ENCODE measurements at regions not wholly inside any gene's neighbourhood (a gene's known extent, or its start where the extent isn't known, plus 50 kb on each side); places are given as distances from the start of the nearest gene placed in this dataset.

GRCh38 chr1:149846593-149847466 lies 52.5 kb upstream of the BOLA1 start:
- CTCF ChIA-PET, result no interaction called here
- TF ChIP-seq NFRKB (IDR thresholded peaks at IDR 0.05) (no peak), FOXK2 (IDR thresholded peaks at IDR 0.05) (no peak), FOXM1 (IDR thresholded peaks at IDR 0.05; ENCODE audit: borderline replicate concordance) (no peak), HDGF (IDR thresholded peaks at IDR 0.05; ENCODE audit: borderline replicate concordance) (no peak), FOXA1 (IDR thresholded peaks at IDR 0.05) (no peak), TARDBP (IDR thresholded peaks at IDR 0.05) (no peak), CTBP1 (IDR thresholded peaks at IDR 0.05; ENCODE audit: borderline replicate concordance) (no peak), PKNOX1 (IDR thresholded peaks at IDR 0.05) (no peak), L3MBTL2 (conservative IDR thresholded peaks at IDR 0.05) (no peak), ARNT (IDR thresholded peaks at IDR 0.05) (no peak), ELF4 (IDR thresholded peaks at IDR 0.05) (no peak), SP1 (IDR thresholded peaks at IDR 0.05) (no peak), LEF1 (IDR thresholded peaks at IDR 0.05; ENCODE audit: borderline replicate concordance) (no peak), BHLHE40 (IDR thresholded peaks at IDR 0.05; ENCODE audit: borderline replicate concordance) (no peak)
- POLR2A ChIA-PET, result interaction anchor here (1.0 kb wide), 1 partner anchor 41 kb away, joined by 4 read pairs; a partner anchor contains a TSS
- DNase-seq (ENCODE audit: extremely low spot score), result no peak

DNA sequence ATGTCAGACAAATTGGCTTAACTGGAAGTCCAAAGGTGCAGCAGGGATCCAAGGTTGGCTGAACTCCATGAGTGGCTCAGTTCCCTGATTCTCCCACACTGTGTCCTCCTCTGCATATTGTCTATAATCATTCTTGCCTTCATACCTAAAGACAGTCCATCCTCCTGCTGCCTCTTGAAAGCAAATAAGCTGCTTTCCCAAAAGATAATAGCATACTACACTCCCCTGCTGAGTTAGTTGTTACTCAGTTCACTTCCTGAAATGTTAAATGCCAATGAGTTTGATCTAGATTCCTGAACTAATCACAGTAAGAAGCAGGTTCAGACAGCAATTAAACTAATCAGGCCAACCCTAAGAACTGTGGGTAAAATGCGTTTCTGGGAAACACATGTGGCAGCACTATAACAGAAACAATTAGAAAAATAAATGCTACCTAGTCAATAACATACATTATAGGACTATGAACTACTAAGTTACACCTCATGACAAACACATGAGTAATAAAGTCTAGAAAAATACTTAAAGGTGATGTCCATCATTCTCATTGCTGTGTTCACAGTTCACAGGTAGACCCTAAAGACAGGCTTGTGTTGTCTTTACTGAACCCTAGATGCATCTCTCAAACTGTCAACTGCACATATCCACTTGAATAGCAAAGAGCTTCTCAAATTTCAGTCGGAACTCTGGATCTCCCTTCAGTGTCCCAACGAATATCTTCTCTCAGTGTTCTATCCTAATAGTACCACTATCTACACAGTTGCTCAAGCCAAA lies 50.8 kb upstream of the BOLA1 start:
- DNase-seq (ENCODE audit: extremely low spot score), result no peak
- ChIA-PET POLR2A (interaction anchor here (0.7 to 2.9 kb wide), 3 partner anchors 38 to 385 kb away, joined by 3 to 58 read pairs (median 3); partner anchors contain the start of gene BOLA1), CTCF (no interaction called here)
- TF ChIP-seq ZNF384 (IDR thresholded peaks at IDR 0.05) (no peak), LEF1 (IDR thresholded peaks at IDR 0.05; ENCODE audit: borderline replicate concordance) (no peak), PKNOX1 (IDR thresholded peaks at IDR 0.05) (peak; percentile 2; the same call in 1 of the 2 replicates)

GRCh38 chr1:149849111-149849946 lies 50.0 kb upstream of the BOLA1 start:
- ChIA-PET POLR2A (interaction anchor here (0.7 to 2.9 kb wide), 3 partner anchors 37 to 385 kb away, joined by 3 to 58 read pairs (median 3); partner anchors contain the start of gene BOLA1), CTCF (interaction anchor here (0.8 kb wide), 1 partner anchor 37 kb away, joined by 3 read pairs; a partner anchor contains a TSS)

More at GRCh38 chr1:149849111-149849946, 50.0 kb upstream of the BOLA1 start:
- no peak for DNase-seq (ENCODE audit: extremely low spot score)
- no peak for TF ChIP-seq PKNOX1 (IDR thresholded peaks at IDR 0.05)
- TF ChIP-seq CTBP1 (IDR thresholded peaks at IDR 0.05; ENCODE audit: borderline replicate concordance), result no peak
- TF ChIP-seq FOXK2 (IDR thresholded peaks at IDR 0.05), result no peak
- peak; percentile 51 for TF ChIP-seq L3MBTL2 (conservative IDR thresholded peaks at IDR 0.05)
- TF ChIP-seq FOXA1 (IDR thresholded peaks at IDR 0.05), result no peak
